WTC11 (cell line): ENCODE measurements at regions not wholly inside any gene's neighbourhood (a gene's known extent, or its start where the extent isn't known, plus 50 kb on each side); places are given as distances from the start of the nearest gene placed in this dataset.
"Not testable (repeated sequence)": the region's sequence is repeated elsewhere in the genome, so short reads cannot be mapped to it uniquely, and the experiment has no call there.

Source experiments
- ATAC-seq: fragments of 200-7000 bp; cut with Tn5 transposase; 2 replicates; pipeline ENCODE4 v1.10.0; 2021; ENCODE audit warnings: mild to moderate bottlenecking, moderate library complexity
- CTCF ChIA-PET: fragments of 300-600 bp; sonication (Branson Sonifier 250); formaldehyde crosslinking; loops from one replicate; lab custom pipeline; 2021; ENCODE audit warnings: antibody characterized with exemption; lab: Charles Lee
- POLR2A ChIA-PET: fragments of 350-600 bp; sonication (Branson Sonifier 250); formaldehyde crosslinking; loops from one replicate; lab custom pipeline; 2021; ENCODE audit warnings: antibody characterized with exemption; lab: Charles Lee
- DNase-seq: peaks from one replicate; pipeline ENCODE4 v3.0.0; 2021; ENCODE audit warnings: low spot score
- H3K27ac Mint-ChIP-seq: 2 replicates; pipeline ENCODE4 v1.8.0; 2021; ENCODE audit warnings: mixed read lengths
- H3K27me3 Mint-ChIP-seq: 2 replicates; pipeline ENCODE4 v1.8.0; 2021; ENCODE audit warnings: low read depth, mild to moderate bottlenecking, moderate library complexity, mixed read lengths
- H3K36me3 Mint-ChIP-seq: 2 replicates; pipeline ENCODE4 v1.8.0; 2021; ENCODE audit warnings: mixed read lengths
- H3K4me1 Mint-ChIP-seq: 2 replicates; pipeline ENCODE4 v1.8.0; 2022; ENCODE audit warnings: mixed read lengths
- H3K4me3 Mint-ChIP-seq: 2 replicates; pipeline ENCODE4 v1.8.0; 2021; ENCODE audit warnings: mild to moderate bottlenecking, moderate library complexity, mixed read lengths
- H3K9me3 Mint-ChIP-seq: 2 replicates; pipeline ENCODE4 v1.8.0; 2021; ENCODE audit warnings: mixed read lengths
- ARID4B ChIP-seq: sonication (generic); formaldehyde crosslinking; IDR thresholded peaks from 2 replicates; pipeline ENCODE4 v1.8.0; 2023; ENCODE audit warnings: missing genetic modification reagents, mild to moderate bottlenecking, borderline replicate concordance
- ATF1 ChIP-seq: sonication (generic); formaldehyde crosslinking; IDR thresholded peaks from 2 replicates; pipeline ENCODE4 v1.8.1; 2023; ENCODE audit warnings: mild to moderate bottlenecking, moderate library complexity, missing genetic modification reagents
- CREB1 ChIP-seq: sonication (generic); formaldehyde crosslinking; IDR thresholded peaks from 2 replicates; pipeline ENCODE4 v1.8.0; 2023; ENCODE audit warnings: mild to moderate bottlenecking, missing genetic modification reagents
- E2F4 ChIP-seq: sonication (generic); formaldehyde crosslinking; IDR thresholded peaks from 2 replicates; pipeline ENCODE4 v1.8.1; 2022; ENCODE audit warnings: low read depth, mild to moderate bottlenecking, moderate library complexity, missing genetic modification reagents, borderline replicate concordance
- JUN ChIP-seq: sonication (generic); formaldehyde crosslinking; IDR thresholded peaks from 2 replicates; pipeline ENCODE4 v1.8.0; 2023; ENCODE audit warnings: mild to moderate bottlenecking, missing genetic modification reagents
- MYBL2 ChIP-seq: sonication (generic); formaldehyde crosslinking; IDR thresholded peaks from 2 replicates; pipeline ENCODE4 v1.8.1; 2023; ENCODE audit warnings: mild to moderate bottlenecking, moderate library complexity, missing genetic modification reagents
- NR3C1 ChIP-seq: sonication (generic); formaldehyde crosslinking; conservative IDR thresholded peaks from 2 replicates; pipeline ENCODE4 v1.8.1; 2023; ENCODE audit warnings: low read depth, mild to moderate bottlenecking, missing genetic modification reagents
- OVOL2 ChIP-seq: fragments of 250-450 bp; sonication (Bioruptor Pico); IDR thresholded peaks from 2 replicates; pipeline ENCODE4 v1.9.0; 2021; ENCODE audit warnings: mild to moderate bottlenecking, borderline replicate concordance
- PRRX2 ChIP-seq: fragments of 250-450 bp; sonication (Bioruptor Pico); IDR thresholded peaks from 2 replicates; pipeline ENCODE4 v1.8.0; 2021; ENCODE audit warnings: mild to moderate bottlenecking
- ZBTB21 ChIP-seq: sonication (generic); formaldehyde crosslinking; IDR thresholded peaks from 2 replicates; pipeline ENCODE4 v1.8.1; 2023; ENCODE audit warnings: mild to moderate bottlenecking, missing genetic modification reagents, borderline replicate concordance
- ZNF263 ChIP-seq: sonication (generic); formaldehyde crosslinking; IDR thresholded peaks from 2 replicates; pipeline ENCODE4 v1.8.1; 2022; ENCODE audit warnings: low read depth, mild to moderate bottlenecking, moderate library complexity, missing genetic modification reagents
- ZNF416 ChIP-seq: fragments of 250-450 bp; sonication (Bioruptor Pico); IDR thresholded peaks from 2 replicates; pipeline ENCODE4 v1.9.0; 2021; ENCODE audit warnings: mild to moderate bottlenecking, inconsistent platforms
- TF ChIP-seq, protein P1 (sequence below): sonication (generic); formaldehyde crosslinking; IDR thresholded peaks from 2 replicates; pipeline ENCODE4 v1.8.0; 2023; ENCODE audit warnings: missing genetic modification reagents
- TF ChIP-seq, protein P2 (sequence below): sonication (generic); formaldehyde crosslinking; IDR thresholded peaks from 2 replicates; pipeline ENCODE4 v1.8.1; 2022; ENCODE audit warnings: low read depth, missing genetic modification reagents, borderline replicate concordance
- TF ChIP-seq, protein P3 (sequence below): sonication (generic); formaldehyde crosslinking; IDR thresholded peaks from 2 replicates; pipeline ENCODE4 v1.8.1; 2023; ENCODE audit warnings: mild to moderate bottlenecking, missing genetic modification reagents, borderline replicate concordance

- CTCF ChIA-PET: no interaction called here
- TF ChIP-seq, protein P1, sequence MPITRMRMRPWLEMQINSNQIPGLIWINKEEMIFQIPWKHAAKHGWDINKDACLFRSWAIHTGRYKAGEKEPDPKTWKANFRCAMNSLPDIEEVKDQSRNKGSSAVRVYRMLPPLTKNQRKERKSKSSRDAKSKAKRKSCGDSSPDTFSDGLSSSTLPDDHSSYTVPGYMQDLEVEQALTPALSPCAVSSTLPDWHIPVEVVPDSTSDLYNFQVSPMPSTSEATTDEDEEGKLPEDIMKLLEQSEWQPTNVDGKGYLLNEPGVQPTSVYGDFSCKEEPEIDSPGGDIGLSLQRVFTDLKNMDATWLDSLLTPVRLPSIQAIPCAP (CRISPR knock-in tag): no peak
- no peak for TF ChIP-seq ZBTB21
- no peak for TF ChIP-seq MYBL2
- TF ChIP-seq, protein P2, sequence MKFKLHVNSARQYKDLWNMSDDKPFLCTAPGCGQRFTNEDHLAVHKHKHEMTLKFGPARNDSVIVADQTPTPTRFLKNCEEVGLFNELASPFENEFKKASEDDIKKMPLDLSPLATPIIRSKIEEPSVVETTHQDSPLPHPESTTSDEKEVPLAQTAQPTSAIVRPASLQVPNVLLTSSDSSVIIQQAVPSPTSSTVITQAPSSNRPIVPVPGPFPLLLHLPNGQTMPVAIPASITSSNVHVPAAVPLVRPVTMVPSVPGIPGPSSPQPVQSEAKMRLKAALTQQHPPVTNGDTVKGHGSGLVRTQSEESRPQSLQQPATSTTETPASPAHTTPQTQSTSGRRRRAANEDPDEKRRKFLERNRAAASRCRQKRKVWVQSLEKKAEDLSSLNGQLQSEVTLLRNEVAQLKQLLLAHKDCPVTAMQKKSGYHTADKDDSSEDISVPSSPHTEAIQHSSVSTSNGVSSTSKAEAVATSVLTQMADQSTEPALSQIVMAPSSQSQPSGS: no peak
- no peak for TF ChIP-seq ATF1 (CRISPR knock-in tag)
- TF ChIP-seq PRRX2 (CRISPR knock-in tag): no peak
- DNase-seq (no peak), ATAC-seq (no peak)
- POLR2A ChIA-PET: no interaction called here
- peak overlapping the region; percentile 52 for H3K27ac Mint-ChIP-seq
- peaks cover 19% of the 10 kb centered on the region for H3K36me3 Mint-ChIP-seq
- H3K4me1 Mint-ChIP-seq: peaks cover 65% of the 10 kb centered on the region
- H3K4me3 Mint-ChIP-seq: no peak overlapping the region
- H3K9me3 Mint-ChIP-seq: peaks cover 22% of the 10 kb centered on the region
- H3K27me3 Mint-ChIP-seq: no peaks in the 10 kb centered on the region
Measured at GRCh38 chr4:169921237-169921636, 105.0 kb downstream of the MFAP3L start.

GRCh38 chr4:169919194-169920124 lies 106.7 kb downstream of the MFAP3L start:
- CTCF ChIA-PET: interaction anchor here (0.6 to 1.0 kb wide), 3 partner anchors 15 to 109 kb away, joined by 4 to 5 read pairs (median 4); no protein-coding TSS in a partner anchor
- H3K4me3 Mint-ChIP-seq, DNase-seq, H3K27me3 Mint-ChIP-seq: not testable (repeated sequence)
- POLR2A ChIA-PET: interaction anchor here (0.6 kb wide), 1 partner anchor 96 kb away, joined by 4 read pairs; no protein-coding TSS in a partner anchor
- H3K4me1 Mint-ChIP-seq: peaks cover 54% of the 10 kb centered on the region
- peaks cover 29% of the 10 kb centered on the region for H3K9me3 Mint-ChIP-seq
- peaks cover 27% of the 10 kb centered on the region for H3K36me3 Mint-ChIP-seq
- peak overlapping the region; percentile 99 for H3K27ac Mint-ChIP-seq
- ATAC-seq: peak; percentile 53

GRCh38 chr4:169915545-169915944 lies 110.7 kb downstream of the MFAP3L start:
- ChIA-PET POLR2A (no interaction called here), CTCF (no interaction called here)
- Mint-ChIP-seq H3K27ac (no peak overlapping the region), H3K27me3 (no peaks in the 10 kb centered on the region), H3K4me3 (no peak overlapping the region), H3K9me3 (peaks cover 38% of the 10 kb centered on the region), H3K36me3 (peaks cover 36% of the 10 kb centered on the region), H3K4me1 (peaks cover 34% of the 10 kb centered on the region)
- ATAC-seq: no peak
- no peak for DNase-seq
- no peak for TF ChIP-seq ZNF416
- no peak for TF ChIP-seq PRRX2 (CRISPR knock-in tag)
- TF ChIP-seq CREB1 (CRISPR knock-in tag): no peak
- TF ChIP-seq NR3C1: no peak
- TF ChIP-seq JUN (CRISPR knock-in tag): no peak
- TF ChIP-seq ARID4B: no peak
- no peak for TF ChIP-seq ZNF263
- TF ChIP-seq, all 79 proteins: peak for 0

DNA sequence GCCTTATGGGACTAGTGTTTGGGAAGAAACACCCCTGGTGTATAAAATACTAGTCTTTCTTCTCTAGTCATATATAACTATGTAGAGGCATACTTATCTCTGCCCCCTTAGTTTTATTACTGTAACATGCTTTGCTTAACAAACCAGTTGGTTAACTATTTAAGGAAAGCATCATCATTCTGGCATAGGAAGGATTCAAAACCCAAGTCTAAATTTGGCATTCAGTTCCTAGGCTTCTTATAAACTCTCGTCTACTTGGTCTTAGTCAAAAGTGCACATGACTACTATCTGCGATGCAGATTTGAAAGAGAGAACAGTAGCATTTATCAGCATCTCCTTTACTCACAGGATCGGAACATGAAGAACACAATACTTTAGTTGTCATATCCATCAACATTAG lies 111.3 kb downstream of the MFAP3L start:
- no peak for DNase-seq
- peaks cover 36% of the 10 kb centered on the region for H3K36me3 Mint-ChIP-seq
- peaks cover 38% of the 10 kb centered on the region for H3K9me3 Mint-ChIP-seq
- H3K27me3 Mint-ChIP-seq: no peaks in the 10 kb centered on the region
- H3K27ac Mint-ChIP-seq: no peak overlapping the region
- ChIA-PET CTCF (no interaction called here), POLR2A (no interaction called here)
- H3K4me3 Mint-ChIP-seq: no peak overlapping the region
- ATAC-seq: no peak
- peaks cover 34% of the 10 kb centered on the region for H3K4me1 Mint-ChIP-seq
- TF ChIP-seq OVOL2 (CRISPR knock-in tag): no peak
- no peak for TF ChIP-seq PRRX2 (CRISPR knock-in tag)
- no peak for TF ChIP-seq E2F4
- no peak for TF ChIP-seq NR3C1
- TF ChIP-seq, protein P3, sequence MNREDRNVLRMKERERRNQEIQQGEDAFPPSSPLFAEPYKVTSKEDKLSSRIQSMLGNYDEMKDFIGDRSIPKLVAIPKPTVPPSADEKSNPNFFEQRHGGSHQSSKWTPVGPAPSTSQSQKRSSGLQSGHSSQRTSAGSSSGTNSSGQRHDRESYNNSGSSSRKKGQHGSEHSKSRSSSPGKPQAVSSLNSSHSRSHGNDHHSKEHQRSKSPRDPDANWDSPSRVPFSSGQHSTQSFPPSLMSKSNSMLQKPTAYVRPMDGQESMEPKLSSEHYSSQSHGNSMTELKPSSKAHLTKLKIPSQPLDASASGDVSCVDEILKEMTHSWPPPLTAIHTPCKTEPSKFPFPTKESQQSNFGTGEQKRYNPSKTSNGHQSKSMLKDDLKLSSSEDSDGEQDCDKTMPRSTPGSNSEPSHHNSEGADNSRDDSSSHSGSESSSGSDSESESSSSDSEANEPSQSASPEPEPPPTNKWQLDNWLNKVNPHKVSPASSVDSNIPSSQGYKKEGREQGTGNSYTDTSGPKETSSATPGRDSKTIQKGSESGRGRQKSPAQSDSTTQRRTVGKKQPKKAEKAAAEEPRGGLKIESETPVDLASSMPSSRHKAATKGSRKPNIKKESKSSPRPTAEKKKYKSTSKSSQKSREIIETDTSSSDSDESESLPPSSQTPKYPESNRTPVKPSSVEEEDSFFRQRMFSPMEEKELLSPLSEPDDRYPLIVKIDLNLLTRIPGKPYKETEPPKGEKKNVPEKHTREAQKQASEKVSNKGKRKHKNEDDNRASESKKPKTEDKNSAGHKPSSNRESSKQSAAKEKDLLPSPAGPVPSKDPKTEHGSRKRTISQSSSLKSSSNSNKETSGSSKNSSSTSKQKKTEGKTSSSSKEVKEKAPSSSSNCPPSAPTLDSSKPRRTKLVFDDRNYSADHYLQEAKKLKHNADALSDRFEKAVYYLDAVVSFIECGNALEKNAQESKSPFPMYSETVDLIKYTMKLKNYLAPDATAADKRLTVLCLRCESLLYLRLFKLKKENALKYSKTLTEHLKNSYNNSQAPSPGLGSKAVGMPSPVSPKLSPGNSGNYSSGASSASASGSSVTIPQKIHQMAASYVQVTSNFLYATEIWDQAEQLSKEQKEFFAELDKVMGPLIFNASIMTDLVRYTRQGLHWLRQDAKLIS (CRISPR knock-in tag): no peak
